GM21526 (cell line): ENCODE measurements at regions not wholly inside any gene's neighbourhood (a gene's known extent, or its start where the extent isn't known, plus 50 kb on each side); places are given as distances from the start of the nearest gene placed in this dataset.
"Not testable (repeated sequence)": the region's sequence is repeated elsewhere in the genome, so short reads cannot be mapped to it uniquely, and the experiment has no call there.

Experiments used
- ATAC-seq: cut with Tn5 transposase; IDR thresholded peaks from one replicate; pipeline ENCODE4 v1.9.1; 2021; ENCODE audit warnings: moderate library complexity; ENCODE audit not compliant: unreplicated experiment, low FRiP score

GRCh38 chr2:175624211-175624761 lies 377.8 kb downstream of the LNPK start:
- ATAC-seq: no peak

- no peak for ATAC-seq
Measured at GRCh38 chr2:175621821-175622220, 380.2 kb downstream of the LNPK start.

- no peak for ATAC-seq
Measured at GRCh38 chr2:175620106-175620505, 382.0 kb downstream of the LNPK start.

GRCh38 chr2:175619179-175620045 lies 382.7 kb downstream of the LNPK start:
- ATAC-seq: no peak

GRCh38 chr2:175612280-175612679 lies 389.8 kb downstream of the LNPK start:
- ATAC-seq: no peak

- ATAC-seq: no peak
Measured at GRCh38 chr2:175606010-175606841, 395.8 kb downstream of the LNPK start.

- no peak for ATAC-seq
Measured at GRCh38 chr2:175605640-175606009, 396.4 kb downstream of the LNPK start.

- ATAC-seq: no peak
Measured at GRCh38 chr2:175601969-175602368, 400.1 kb downstream of the LNPK start.

- ATAC-seq: no peak
Measured at GRCh38 chr2:175599966-175600831, 401.9 kb downstream of the LNPK start.

GRCh38 chr2:175597286-175597685 lies 404.8 kb downstream of the LNPK start:
- ATAC-seq: no peak

GRCh38 chr2:175595139-175595538 lies 406.9 kb downstream of the LNPK start:
- no peak for ATAC-seq

GRCh38 chr2:175593686-175594525 lies 408.2 kb downstream of the LNPK start:
- not testable (repeated sequence) for ATAC-seq

GRCh38 chr2:175588213-175588612 lies 406.7 kb upstream of the ATP5MC3 start:
- not testable (repeated sequence) for ATAC-seq

- no peak for ATAC-seq
Measured at GRCh38 chr2:175585496-175585895, 404.0 kb upstream of the ATP5MC3 start.

- ATAC-seq: no peak
Measured at GRCh38 chr2:175580652-175581051, 399.1 kb upstream of the ATP5MC3 start.

GRCh38 chr2:175579646-175580045 lies 398.1 kb upstream of the ATP5MC3 start:
- no peak for ATAC-seq

- no peak for ATAC-seq
Measured at GRCh38 chr2:175577368-175577970, 396.0 kb upstream of the ATP5MC3 start.

GRCh38 chr2:175576875-175577274 lies 395.4 kb upstream of the ATP5MC3 start:
- ATAC-seq: no peak

- ATAC-seq: no peak
Measured at GRCh38 chr2:175576270-175576669, 394.8 kb upstream of the ATP5MC3 start.
